Loucy (cell line): ENCODE measurements at regions not wholly inside any gene's neighbourhood (a gene's known extent, or its start where the extent isn't known, plus 50 kb on each side); places are given as distances from the start of the nearest gene placed in this dataset.

Experiments
- H2AFZ ChIP-seq: fragments of 200-600 bp; sonication (generic); 2 replicates; pipeline ENCODE4 v1.6.0; 2016; ENCODE audit warnings: antibody characterized with exemption, mild to moderate bottlenecking, low read length, moderate library complexity
- H3F3A ChIP-seq: fragments of 200-600 bp; 2 replicates; pipeline ENCODE4 v1.6.0; 2016; ENCODE audit warnings: antibody characterized with exemption, low read depth, mild to moderate bottlenecking
- H3K27me3 ChIP-seq: fragments of 200-600 bp; sonication (generic); 2 replicates; pipeline ENCODE4 v1.6.1; 2014; ENCODE audit warnings: low read length, mild to moderate bottlenecking; ENCODE audit not compliant: insufficient read depth, poor library complexity, severe bottlenecking
- H3K36me3 ChIP-seq: fragments of 200-600 bp; sonication (generic); 2 replicates; pipeline ENCODE4 v1.6.1; 2016; ENCODE audit warnings: low read length; ENCODE audit not compliant: insufficient read depth
- H3K4me1 ChIP-seq: fragments of 200-600 bp; sonication (generic); 2 replicates; pipeline ENCODE4 v1.5.1; 2014; ENCODE audit warnings: low read length, mild to moderate bottlenecking; ENCODE audit not compliant: insufficient read depth, poor library complexity, severe bottlenecking
- H3K4me2 ChIP-seq: fragments of 200-600 bp; sonication (generic); 2 replicates; pipeline ENCODE4 v1.6.0; 2014; ENCODE audit warnings: antibody characterized with exemption, low read length, low read depth, mild to moderate bottlenecking; ENCODE audit not compliant: poor library complexity, severe bottlenecking
- H3K4me3 ChIP-seq: fragments of 200-600 bp; sonication (generic); 2 replicates; pipeline ENCODE4 v1.5.1; 2014; ENCODE audit warnings: low read length, mild to moderate bottlenecking, mixed read lengths; ENCODE audit not compliant: poor library complexity, severe bottlenecking
- H3K79me2 ChIP-seq: fragments of 200-600 bp; sonication (generic); 2 replicates; pipeline ENCODE4 v1.6.1; 2014; ENCODE audit warnings: low read length; ENCODE audit not compliant: insufficient read depth
- H3K9ac ChIP-seq: fragments of 200-600 bp; sonication (generic); 2 replicates; pipeline ENCODE4 v1.6.0; 2014; ENCODE audit warnings: mild to moderate bottlenecking, low read depth, low read length, moderate library complexity; ENCODE audit not compliant: poor library complexity, severe bottlenecking
- H3K9me2 ChIP-seq: fragments of 200-600 bp; sonication (generic); replicated peaks from 2 replicates; pipeline ENCODE4 v1.6.1; 2016; ENCODE audit warnings: low read depth, low read length, mixed read lengths
- H3K9me3 ChIP-seq: fragments of 200-600 bp; sonication (generic); 2 replicates; pipeline ENCODE4 v1.6.1; 2014; ENCODE audit warnings: mild to moderate bottlenecking, antibody characterized with exemption, low read length, low read depth; ENCODE audit not compliant: insufficient read depth
- H4K20me1 ChIP-seq: fragments of 200-600 bp; sonication (generic); 2 replicates; pipeline ENCODE4 v1.6.0; 2014; ENCODE audit warnings: antibody characterized with exemption, low read length, mild to moderate bottlenecking; ENCODE audit not compliant: insufficient read depth, poor library complexity, severe bottlenecking
- EZH2phosphoT487 ChIP-seq: fragments of 200-600 bp; IDR thresholded peaks from 2 replicates; pipeline ENCODE4 v1.6.1; 2018; ENCODE audit warnings: antibody characterized with exemption, mild to moderate bottlenecking, moderate library complexity, borderline replicate concordance
- TF ChIP-seq, protein P1 (sequence below): fragments of 200-600 bp; sonication (generic); conservative IDR thresholded peaks from 2 replicates; pipeline ENCODE4 v1.5.1; 2014; ENCODE audit warnings: mild to moderate bottlenecking, antibody characterized with exemption, low read length

DNA sequence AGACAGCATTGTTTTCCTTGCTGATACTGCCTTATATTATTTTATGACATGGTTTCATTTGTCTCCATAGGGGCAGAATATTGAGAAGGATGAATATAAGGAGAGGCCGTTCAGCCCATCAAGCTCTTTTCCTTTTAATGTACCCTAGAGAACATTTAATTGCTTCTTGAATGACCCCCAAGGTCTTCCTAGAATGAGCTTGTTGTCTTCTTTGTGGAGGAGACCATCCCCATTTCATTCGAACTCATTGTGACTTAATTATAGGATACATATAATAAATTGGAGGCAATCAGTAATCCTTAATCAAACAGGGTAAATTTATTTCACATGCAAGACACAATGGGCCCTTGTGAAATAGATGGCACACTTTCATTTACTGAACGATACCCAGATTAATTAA, 231.3 kb downstream of the MDFIC start:
- Histone ChIP-seq H3K27me3 (no peaks in the 10 kb centered on the region), H4K20me1 (no peaks in the 10 kb centered on the region)

DNA sequence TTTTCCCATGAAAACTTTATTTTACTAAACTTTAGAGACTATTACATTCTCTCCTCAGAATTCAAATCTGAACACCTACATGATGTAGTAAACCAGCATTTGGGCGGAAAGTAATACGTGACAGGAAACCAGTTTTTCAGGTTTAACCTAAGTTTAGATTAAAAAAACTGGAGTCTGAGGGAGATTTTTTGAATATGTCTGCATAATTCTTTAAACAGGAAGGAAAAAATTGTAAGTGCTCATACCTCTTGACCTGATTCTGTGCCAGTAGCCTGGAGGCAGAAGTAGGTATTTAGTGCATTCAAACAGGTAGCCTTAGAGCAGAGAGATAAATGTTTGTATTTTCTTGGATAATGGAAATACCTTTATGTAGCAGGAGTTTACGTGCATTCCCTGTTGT, 224.3 kb downstream of the MDFIC start:
- Histone ChIP-seq H3K4me3 (no peak overlapping the region), H3K36me3 (no peaks in the 10 kb centered on the region), H2AFZ (no peak overlapping the region), H3F3A (no peaks in the 10 kb centered on the region), H4K20me1 (no peaks in the 10 kb centered on the region), H3K4me1 (no peaks in the 10 kb centered on the region), H3K4me2 (no peak overlapping the region), H3K9ac (no peak overlapping the region), H3K27me3 (no peaks in the 10 kb centered on the region), H3K79me2 (no peaks in the 10 kb centered on the region), H3K9me3 (no peaks in the 10 kb centered on the region), H3K9me2 (no peaks in the 10 kb centered on the region)
- no peak for TF ChIP-seq EZH2phosphoT487
- TF ChIP-seq, protein P1, sequence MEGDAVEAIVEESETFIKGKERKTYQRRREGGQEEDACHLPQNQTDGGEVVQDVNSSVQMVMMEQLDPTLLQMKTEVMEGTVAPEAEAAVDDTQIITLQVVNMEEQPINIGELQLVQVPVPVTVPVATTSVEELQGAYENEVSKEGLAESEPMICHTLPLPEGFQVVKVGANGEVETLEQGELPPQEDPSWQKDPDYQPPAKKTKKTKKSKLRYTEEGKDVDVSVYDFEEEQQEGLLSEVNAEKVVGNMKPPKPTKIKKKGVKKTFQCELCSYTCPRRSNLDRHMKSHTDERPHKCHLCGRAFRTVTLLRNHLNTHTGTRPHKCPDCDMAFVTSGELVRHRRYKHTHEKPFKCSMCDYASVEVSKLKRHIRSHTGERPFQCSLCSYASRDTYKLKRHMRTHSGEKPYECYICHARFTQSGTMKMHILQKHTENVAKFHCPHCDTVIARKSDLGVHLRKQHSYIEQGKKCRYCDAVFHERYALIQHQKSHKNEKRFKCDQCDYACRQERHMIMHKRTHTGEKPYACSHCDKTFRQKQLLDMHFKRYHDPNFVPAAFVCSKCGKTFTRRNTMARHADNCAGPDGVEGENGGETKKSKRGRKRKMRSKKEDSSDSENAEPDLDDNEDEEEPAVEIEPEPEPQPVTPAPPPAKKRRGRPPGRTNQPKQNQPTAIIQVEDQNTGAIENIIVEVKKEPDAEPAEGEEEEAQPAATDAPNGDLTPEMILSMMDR = no peak

More for the DNA sequence above, 231.3 kb downstream of the MDFIC start:
- Histone ChIP-seq H2AFZ (no peak overlapping the region), H3K9me2 (no peaks in the 10 kb centered on the region), H3F3A (no peaks in the 10 kb centered on the region), H3K4me2 (no peak overlapping the region), H3K36me3 (no peaks in the 10 kb centered on the region), H3K4me1 (no peaks in the 10 kb centered on the region), H3K79me2 (no peaks in the 10 kb centered on the region), H3K9me3 (no peaks in the 10 kb centered on the region), H3K4me3 (no peak overlapping the region), H3K9ac (no peak overlapping the region)
- TF ChIP-seq, protein P1 = no peak
- TF ChIP-seq EZH2phosphoT487 = no peak

DNA sequence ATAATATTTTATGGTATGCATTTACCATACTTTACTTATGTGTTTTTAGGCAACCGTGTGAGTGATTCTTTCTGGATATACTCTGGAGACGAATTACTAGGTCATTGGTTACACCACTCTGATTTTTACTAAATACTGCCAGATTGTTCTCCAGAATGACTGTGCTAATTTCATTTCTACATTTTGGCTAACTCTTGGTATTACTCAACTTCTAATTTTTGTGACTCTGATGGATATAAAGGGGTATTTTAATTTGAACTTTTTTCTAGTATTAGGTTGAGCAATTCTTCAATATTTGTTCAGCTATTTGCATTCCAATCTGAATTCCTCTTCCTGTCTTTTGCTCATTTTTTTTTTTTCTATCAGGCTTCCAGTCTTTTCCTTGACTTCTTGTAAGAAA, 223.6 kb downstream of the MDFIC start:
- H3K9me2 ChIP-seq = no peaks in the 10 kb centered on the region
- no peak overlapping the region for H3K9ac ChIP-seq
- no peaks in the 10 kb centered on the region for H3K9me3 ChIP-seq
- TF ChIP-seq EZH2phosphoT487 = no peak
- TF ChIP-seq, protein P1 = no peak
- no peaks in the 10 kb centered on the region for H3K4me1 ChIP-seq
- H3K27me3 ChIP-seq = no peaks in the 10 kb centered on the region
- H3K4me3 ChIP-seq = no peak overlapping the region
- no peak overlapping the region for H3K4me2 ChIP-seq
- H4K20me1 ChIP-seq = no peaks in the 10 kb centered on the region
- no peaks in the 10 kb centered on the region for H3K79me2 ChIP-seq
- H2AFZ ChIP-seq = no peak overlapping the region
- no peaks in the 10 kb centered on the region for H3K36me3 ChIP-seq
- no peaks in the 10 kb centered on the region for H3F3A ChIP-seq
